Neural cell (in vitro differentiated cells): ENCODE measurements at regions not wholly inside any gene's neighbourhood (a gene's known extent, or its start where the extent isn't known, plus 50 kb on each side); places are given as distances from the start of the nearest gene placed in this dataset.
A peak's percentile ranks its signal among the peaks of the same experiment; 100 is the strongest.

Source experiments
- H2AFZ ChIP-seq: fragments of 200-600, 300-800 bp; sonication (generic), shearing (Covaris generic); 2 replicates; pipeline ENCODE4 v1.6.0; 2014; ENCODE audit warnings: low read depth, mild to moderate bottlenecking, antibody characterized with exemption, low read length, moderate library complexity
- H3F3A ChIP-seq: fragments of 200-600 bp; shearing (Covaris generic); 2 replicates; pipeline ENCODE4 v1.6.1; 2016; ENCODE audit warnings: mild to moderate bottlenecking, moderate library complexity, mixed read lengths, antibody characterized with exemption, low read length; ENCODE audit not compliant: insufficient read depth, poor library complexity, severe bottlenecking
- H3K27ac ChIP-seq: fragments of 200-600, 300-800 bp; sonication (generic), shearing (Covaris generic); 2 replicates; pipeline ENCODE4 v1.5.1; 2014; ENCODE audit warnings: mild to moderate bottlenecking, low read length, moderate library complexity
- H3K27me3 ChIP-seq: fragments of 300-800, 200-600 bp; sonication (generic), shearing (Covaris generic); 2 replicates; pipeline ENCODE4 v1.6.0; 2014; ENCODE audit warnings: mild to moderate bottlenecking, low read depth, low read length, moderate library complexity; ENCODE audit not compliant: insufficient read depth
- H3K36me3 ChIP-seq: fragments of 300-800, 200-600 bp; sonication (generic), shearing (Covaris generic); 2 replicates; pipeline ENCODE4 v1.5.1; 2014; ENCODE audit warnings: mild to moderate bottlenecking, antibody characterized with exemption, low read length, moderate library complexity; ENCODE audit not compliant: insufficient read depth
- H3K4me2 ChIP-seq: fragments of 300-800, 200-600 bp; sonication (generic), shearing (Covaris generic); 2 replicates; pipeline ENCODE4 v1.6.0; 2014; ENCODE audit warnings: mild to moderate bottlenecking, low read length
- H3K4me3 ChIP-seq: fragments of 300-800, 200-600 bp; sonication (generic), shearing (Covaris generic); 2 replicates; pipeline ENCODE4 v1.5.1; 2014; ENCODE audit warnings: mild to moderate bottlenecking, low read length, moderate library complexity
- H3K79me2 ChIP-seq: fragments of 200-600 bp; shearing (Covaris generic); replicated peaks from 2 replicates; pipeline ENCODE4 v1.6.0; 2014; ENCODE audit warnings: mild to moderate bottlenecking, low read length, moderate library complexity; ENCODE audit not compliant: insufficient read depth
- H3K9ac ChIP-seq: fragments of 300-800, 200-600 bp; sonication (generic), shearing (Covaris generic); 2 replicates; pipeline ENCODE4 v1.6.1; 2016; ENCODE audit warnings: mild to moderate bottlenecking, low read length, mixed read lengths
- H3K9me2 ChIP-seq: fragments of 200-600 bp; shearing (Covaris generic); 2 replicates; pipeline ENCODE4 v1.6.1; 2016; ENCODE audit warnings: mild to moderate bottlenecking, low read length, mixed read lengths; ENCODE audit not compliant: insufficient read depth
- H3K9me3 ChIP-seq: fragments of 200-600, 300-800 bp; sonication (generic), shearing (Covaris generic); 2 replicates; pipeline ENCODE4 v1.6.1; 2016; ENCODE audit warnings: mild to moderate bottlenecking, mixed run types, low read length, moderate library complexity, mixed read lengths
- H4K20me1 ChIP-seq: fragments of 200-600 bp; shearing (Covaris generic); 2 replicates; pipeline ENCODE4 v1.6.1; 2016; ENCODE audit warnings: mild to moderate bottlenecking, mixed run types; ENCODE audit not compliant: insufficient read depth
- EP300 ChIP-seq: fragments of 450-650 bp; conservative IDR thresholded peaks from 2 replicates; pipeline ENCODE4 v1.6.1; 2014; ENCODE audit warnings: antibody characterized with exemption, mild to moderate bottlenecking, moderate library complexity; ENCODE audit not compliant: poor library complexity, severe bottlenecking
- EZH2 ChIP-seq: fragments of 200-600, 300-800 bp; shearing (Covaris generic), sonication (generic); IDR thresholded peaks from 2 replicates; pipeline ENCODE4 v1.6.1; 2014; ENCODE audit warnings: antibody characterized with exemption, low read length, borderline replicate concordance, mild to moderate bottlenecking; ENCODE audit not compliant: insufficient read depth, poor library complexity, severe bottlenecking
- MXI1 ChIP-seq: fragments of 450-650 bp; conservative IDR thresholded peaks from 2 replicates; pipeline ENCODE4 v1.6.1; 2014; ENCODE audit warnings: antibody characterized with exemption, mild to moderate bottlenecking; ENCODE audit not compliant: poor library complexity, severe bottlenecking
- POLR2AphosphoS5 ChIP-seq: IDR thresholded peaks from 2 replicates; pipeline ENCODE4 v1.6.1; 2012
- RAD21 ChIP-seq: fragments of 450-650 bp; conservative IDR thresholded peaks from 2 replicates; pipeline ENCODE4 v1.6.1; 2014; ENCODE audit warnings: antibody characterized with exemption, mild to moderate bottlenecking, moderate library complexity
- REST ChIP-seq: IDR thresholded peaks from 2 replicates; pipeline ENCODE4 v1.6.1; 2012; ENCODE audit warnings: borderline replicate concordance
- SMC3 ChIP-seq: fragments of 450-650 bp; conservative IDR thresholded peaks from 2 replicates; pipeline ENCODE4 v1.6.1; 2014; ENCODE audit warnings: antibody characterized with exemption, mild to moderate bottlenecking, moderate library complexity; ENCODE audit not compliant: poor library complexity
- TAF1 ChIP-seq: IDR thresholded peaks from 2 replicates; pipeline ENCODE4 v1.6.1; 2012; ENCODE audit warnings: low read depth
- TF ChIP-seq, protein P1 (sequence below): fragments of 450-650 bp; IDR thresholded peaks from 2 replicates; pipeline ENCODE4 v1.5.1; 2014; ENCODE audit warnings: antibody characterized with exemption, mild to moderate bottlenecking, moderate library complexity; ENCODE audit not compliant: poor library complexity, severe bottlenecking

DNA sequence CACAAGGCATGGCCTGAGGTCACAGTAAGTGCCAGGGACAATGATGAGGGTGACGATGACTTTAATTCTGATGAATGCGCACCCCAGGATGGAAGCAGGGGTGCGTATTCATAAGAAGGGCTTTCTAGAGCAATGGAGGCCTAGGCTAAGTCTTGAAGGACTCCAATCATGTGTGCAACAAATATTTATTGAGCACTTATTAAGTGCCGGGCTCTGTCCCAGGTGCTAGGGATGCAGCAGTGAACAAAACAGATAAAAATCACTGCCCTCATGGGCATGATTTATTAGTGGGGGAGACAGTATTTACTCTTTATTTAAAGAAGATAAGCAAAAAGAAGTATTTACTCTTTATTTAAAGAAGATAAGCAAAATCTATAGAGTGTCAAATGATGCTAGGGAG, 198.2 kb upstream of the KCNG1 start:
- peaks cover 4% of the 10 kb centered on the region for H3F3A ChIP-seq
- no peak overlapping the region for H3K4me3 ChIP-seq
- H3K9me3 ChIP-seq = peaks cover 6% of the 10 kb centered on the region
- no peaks in the 10 kb centered on the region for H4K20me1 ChIP-seq
- no peaks in the 10 kb centered on the region for H3K9me2 ChIP-seq
- no peak overlapping the region for H2AFZ ChIP-seq
- no peak overlapping the region for H3K9ac ChIP-seq
- H3K27ac ChIP-seq = no peak overlapping the region
- no peaks in the 10 kb centered on the region for H3K79me2 ChIP-seq
- H3K4me2 ChIP-seq = no peak overlapping the region
- no peaks in the 10 kb centered on the region for H3K36me3 ChIP-seq
- no peaks in the 10 kb centered on the region for H3K27me3 ChIP-seq
- TF ChIP-seq TAF1 (no peak), MXI1 (no peak), REST (no peak), RAD21 (no peak), EZH2 (no peak), EP300 (no peak), SMC3 (no peak), POLR2AphosphoS5 (no peak)
- TF ChIP-seq, protein P1, sequence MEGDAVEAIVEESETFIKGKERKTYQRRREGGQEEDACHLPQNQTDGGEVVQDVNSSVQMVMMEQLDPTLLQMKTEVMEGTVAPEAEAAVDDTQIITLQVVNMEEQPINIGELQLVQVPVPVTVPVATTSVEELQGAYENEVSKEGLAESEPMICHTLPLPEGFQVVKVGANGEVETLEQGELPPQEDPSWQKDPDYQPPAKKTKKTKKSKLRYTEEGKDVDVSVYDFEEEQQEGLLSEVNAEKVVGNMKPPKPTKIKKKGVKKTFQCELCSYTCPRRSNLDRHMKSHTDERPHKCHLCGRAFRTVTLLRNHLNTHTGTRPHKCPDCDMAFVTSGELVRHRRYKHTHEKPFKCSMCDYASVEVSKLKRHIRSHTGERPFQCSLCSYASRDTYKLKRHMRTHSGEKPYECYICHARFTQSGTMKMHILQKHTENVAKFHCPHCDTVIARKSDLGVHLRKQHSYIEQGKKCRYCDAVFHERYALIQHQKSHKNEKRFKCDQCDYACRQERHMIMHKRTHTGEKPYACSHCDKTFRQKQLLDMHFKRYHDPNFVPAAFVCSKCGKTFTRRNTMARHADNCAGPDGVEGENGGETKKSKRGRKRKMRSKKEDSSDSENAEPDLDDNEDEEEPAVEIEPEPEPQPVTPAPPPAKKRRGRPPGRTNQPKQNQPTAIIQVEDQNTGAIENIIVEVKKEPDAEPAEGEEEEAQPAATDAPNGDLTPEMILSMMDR = no peak

DNA sequence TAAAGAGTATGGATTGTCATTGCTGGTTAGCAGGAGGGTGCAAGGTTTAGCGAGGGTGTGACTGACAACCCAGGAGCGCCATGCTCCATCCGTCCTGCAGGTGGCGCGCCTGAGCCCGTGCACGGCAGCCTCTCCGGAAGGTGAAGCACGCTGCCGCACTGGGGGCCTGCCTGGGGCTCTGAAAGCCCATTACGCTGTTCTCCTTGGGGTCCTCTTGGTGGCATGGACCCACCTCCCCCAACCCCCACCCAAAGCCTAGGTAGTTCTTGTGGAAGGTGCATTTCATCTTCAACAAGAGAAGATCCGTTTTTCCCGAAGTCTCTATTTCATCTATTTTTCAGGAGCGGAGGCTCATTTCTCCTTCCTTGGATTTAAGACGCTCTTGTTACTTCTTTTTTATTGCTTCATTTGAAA, 197.4 kb upstream of the KCNG1 start:
- Histone ChIP-seq H3K36me3 (no peaks in the 10 kb centered on the region), H3K4me2 (no peak overlapping the region), H3K79me2 (no peaks in the 10 kb centered on the region), H3K9me2 (no peaks in the 10 kb centered on the region), H3F3A (peaks cover 4% of the 10 kb centered on the region), H3K9me3 (peaks cover 6% of the 10 kb centered on the region), H3K27me3 (no peaks in the 10 kb centered on the region), H3K9ac (no peak overlapping the region), H4K20me1 (no peaks in the 10 kb centered on the region), H3K4me3 (no peak overlapping the region), H2AFZ (no peak overlapping the region), H3K27ac (no peak overlapping the region)
- TF ChIP-seq, protein P1 = peak; percentile 46
- no peak for TF ChIP-seq EZH2
